Lower leg skin (tissue), 3 donors: ENCODE measurements at regions not wholly inside any gene's neighbourhood (a gene's known extent, or its start where the extent isn't known, plus 50 kb on each side); places are given as distances from the start of the nearest gene placed in this dataset.

Source experiments
- CTCF ChIP-seq, 3 donors: fragments of 450-650 bp; IDR thresholded peaks; one replicate each; pipeline ENCODE4 v1.5.1; 2016; ENCODE audit warnings: antibody characterized with exemption in 3 of 3, mild to moderate bottlenecking in 3 of 3, moderate library complexity in 2 of 3
- POLR2A ChIP-seq, 2 donors: fragments of 450-650 bp; IDR thresholded peaks; one replicate each; pipeline ENCODE4 v1.6.1; 2016 to 2017; ENCODE audit warnings: antibody characterized with exemption in 2 of 2, mild to moderate bottlenecking in 1 of 2, moderate library complexity in 1 of 2

- no peak for TF ChIP-seq CTCF (IDR thresholded peaks at IDR 0.05)
- no peak for TF ChIP-seq POLR2A (IDR thresholded peaks at IDR 0.05)
Measured at GRCh38 chr5:84480873-84481637, 96.4 kb upstream of the EDIL3 start.
